GM18502 (cell line): ENCODE measurements at regions not wholly inside any gene's neighbourhood (a gene's known extent, or its start where the extent isn't known, plus 50 kb on each side); places are given as distances from the start of the nearest gene placed in this dataset.
"Not testable (repeated sequence)": the region's sequence is repeated elsewhere in the genome, so short reads cannot be mapped to it uniquely, and the experiment has no call there.

ENCODE experiments used
- ATAC-seq: cut with Tn5 transposase; IDR thresholded peaks from one replicate; pipeline ENCODE4 v1.9.1; 2021; ENCODE audit warnings: mild to moderate bottlenecking; ENCODE audit not compliant: unreplicated experiment, poor library complexity

GRCh38 chr13:61664801-61665705 is 249.4 kb upstream of the PCDH20 start:
- ATAC-seq, result no peak

- ATAC-seq, result no peak
These were observed 238.8 kb upstream of the PCDH20 start for GRCh38 chr13:61654481-61654880.

GRCh38 chr13:61648547-61648946 is 232.9 kb upstream of the PCDH20 start:
- no peak for ATAC-seq

- no peak for ATAC-seq
These were observed 196.5 kb upstream of the PCDH20 start for GRCh38 chr13:61612192-61612591.

- ATAC-seq, result no peak
These were observed 192.5 kb upstream of the PCDH20 start for GRCh38 chr13:61608138-61608537.

GRCh38 chr13:61600360-61601033 is 184.8 kb upstream of the PCDH20 start:
- no peak for ATAC-seq

- no peak for ATAC-seq
These were observed 176.8 kb upstream of the PCDH20 start for GRCh38 chr13:61592489-61592888.

GRCh38 chr13:61575973-61576372 is 160.3 kb upstream of the PCDH20 start:
- no peak for ATAC-seq

GRCh38 chr13:61563645-61564044 is 148.0 kb upstream of the PCDH20 start:
- no peak for ATAC-seq

- no peak for ATAC-seq
These were observed 131.3 kb upstream of the PCDH20 start for GRCh38 chr13:61546911-61547310.

GRCh38 chr13:61546413-61546812 is 130.8 kb upstream of the PCDH20 start:
- no peak for ATAC-seq

GRCh38 chr13:61536433-61536832 is 120.8 kb upstream of the PCDH20 start:
- ATAC-seq, result no peak

GRCh38 chr13:61531383-61532065 is 115.9 kb upstream of the PCDH20 start:
- peak; percentile 56 for ATAC-seq

GRCh38 chr13:61519214-61519613 is 103.6 kb upstream of the PCDH20 start:
- not testable (repeated sequence) for ATAC-seq

GRCh38 chr13:61508936-61509335 is 93.3 kb upstream of the PCDH20 start:
- no peak for ATAC-seq

- ATAC-seq, result no peak
These were observed 84.5 kb upstream of the PCDH20 start for GRCh38 chr13:61500176-61500575.

GRCh38 chr13:61495648-61496047 is 80.0 kb upstream of the PCDH20 start:
- ATAC-seq, result no peak

- not testable (repeated sequence) for ATAC-seq
These were observed 77.9 kb upstream of the PCDH20 start for GRCh38 chr13:61493556-61493955.

GRCh38 chr13:61486496-61486895 is 70.8 kb upstream of the PCDH20 start:
- ATAC-seq, result no peak

- no peak for ATAC-seq
These were observed 69.6 kb upstream of the PCDH20 start for GRCh38 chr13:61485128-61485765.

- no peak for ATAC-seq
These were observed 62.0 kb upstream of the PCDH20 start for GRCh38 chr13:61477619-61478018.
